ENCODE measurements at regions not wholly inside any gene's neighbourhood (a gene's known extent, or its start where the extent isn't known, plus 50 kb on each side); places are given as distances from the start of the nearest gene placed in this dataset.
A peak's percentile ranks its signal among the peaks of the same experiment; 100 is the strongest.

GRCh38 chr22:23388517-23388890 is 191.6 kb downstream of the IGLL1 start:
- H3K4me2 ChIP-seq: no peak overlapping the region
- TF ChIP-seq Cebpa-rat (IDR thresholded peaks at IDR 0.05): no peak
- no peaks in the 10 kb centered on the region for H4K20me1 ChIP-seq
- peaks cover 76% of the 10 kb centered on the region for H3K4me1 ChIP-seq
- H3K36me3 ChIP-seq: no peaks in the 10 kb centered on the region
- no peak overlapping the region for H3K4me3 ChIP-seq
- H3K9me3 ChIP-seq: no peaks in the 10 kb centered on the region
- no peaks in the 10 kb centered on the region for H3K27me3 ChIP-seq
- H3K27ac ChIP-seq: no peak overlapping the region
- H3K9ac ChIP-seq: no peak overlapping the region

GRCh38 chr22:23387827-23388516 is 192.1 kb downstream of the IGLL1 start:
- Histone ChIP-seq H3K4me3 (no peak overlapping the region), H3K27ac (no peak overlapping the region), H3K9ac (no peak overlapping the region), H4K20me1 (no peaks in the 10 kb centered on the region), H3K27me3 (no peaks in the 10 kb centered on the region), H3K4me1 (peaks cover 76% of the 10 kb centered on the region), H3K36me3 (no peaks in the 10 kb centered on the region), H3K9me3 (no peaks in the 10 kb centered on the region), H3K4me2 (no peak overlapping the region)
- no peak for TF ChIP-seq Cebpa-rat (IDR thresholded peaks at IDR 0.05)

- Histone ChIP-seq H3K27ac (no peak overlapping the region), H3K9ac (no peak overlapping the region), H3K27me3 (no peaks in the 10 kb centered on the region), H4K20me1 (no peaks in the 10 kb centered on the region), H3K4me3 (no peak overlapping the region), H3K36me3 (no peaks in the 10 kb centered on the region), H3K9me3 (no peaks in the 10 kb centered on the region), H3K4me2 (no peak overlapping the region), H3K4me1 (peaks cover 69% of the 10 kb centered on the region)
- TF ChIP-seq Cebpa-rat (IDR thresholded peaks at IDR 0.05): no peak
Measured at GRCh38 chr22:23386822-23387580, 193.1 kb downstream of the IGLL1 start.

GRCh38 chr22:23385678-23386631 is 194.1 kb downstream of the IGLL1 start:
- H3K4me1 ChIP-seq: peaks cover 59% of the 10 kb centered on the region
- no peak overlapping the region for H3K9ac ChIP-seq
- no peaks in the 10 kb centered on the region for H4K20me1 ChIP-seq
- H3K4me3 ChIP-seq: no peak overlapping the region
- no peaks in the 10 kb centered on the region for H3K27me3 ChIP-seq
- H3K9me3 ChIP-seq: no peaks in the 10 kb centered on the region
- no peak for TF ChIP-seq Cebpa-rat (IDR thresholded peaks at IDR 0.05)
- H3K4me2 ChIP-seq: peak overlapping the region; percentile 84
- no peaks in the 10 kb centered on the region for H3K36me3 ChIP-seq
- H3K27ac ChIP-seq: peak overlapping the region; percentile 76; the same call in 1 of the 2 replicates

- Histone ChIP-seq H3K27me3 (no peaks in the 10 kb centered on the region), H3K4me1 (peaks cover 50% of the 10 kb centered on the region), H3K4me2 (peak overlapping the region; percentile 84), H3K36me3 (no peaks in the 10 kb centered on the region), H3K27ac (peak overlapping the region; percentile 76), H3K9me3 (no peaks in the 10 kb centered on the region), H4K20me1 (no peaks in the 10 kb centered on the region), H3K9ac (peak overlapping the region; percentile 53; the same call in 1 of the 2 replicates), H3K4me3 (no peak overlapping the region)
- no peak for TF ChIP-seq Cebpa-rat (IDR thresholded peaks at IDR 0.05)
Measured at GRCh38 chr22:23384923-23385677, 195.0 kb downstream of the IGLL1 start.

DNA sequence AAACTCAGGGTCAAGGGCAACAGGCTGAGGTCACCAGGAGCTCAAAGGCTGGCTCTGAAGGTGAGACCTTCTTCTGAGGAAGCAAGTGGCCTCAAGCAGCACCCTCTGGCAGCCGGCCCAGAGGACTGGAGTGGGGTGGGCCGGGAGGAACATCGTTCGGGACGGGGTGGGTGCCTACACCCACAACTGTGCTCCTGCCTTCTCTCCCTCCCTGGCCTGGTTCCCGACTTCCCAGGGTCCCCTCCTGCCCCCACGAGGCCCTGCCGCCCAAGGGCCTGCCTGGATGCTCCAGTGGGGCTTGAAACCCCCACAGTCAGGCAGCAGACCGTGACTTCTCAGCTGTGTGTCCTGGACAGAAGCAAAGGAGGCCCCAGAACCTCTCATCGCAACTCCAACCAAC is 195.7 kb downstream of the IGLL1 start:
- Histone ChIP-seq H3K36me3 (no peaks in the 10 kb centered on the region), H3K9ac (peak overlapping the region; percentile 53), H3K4me3 (no peak overlapping the region), H3K4me1 (peaks cover 43% of the 10 kb centered on the region), H3K27me3 (no peaks in the 10 kb centered on the region), H3K4me2 (peak overlapping the region; percentile 84), H4K20me1 (no peaks in the 10 kb centered on the region), H3K27ac (peak overlapping the region; percentile 76), H3K9me3 (no peaks in the 10 kb centered on the region)
- TF ChIP-seq Cebpa-rat (IDR thresholded peaks at IDR 0.05): no peak

- no peaks in the 10 kb centered on the region for H3K36me3 ChIP-seq
- no peaks in the 10 kb centered on the region for H4K20me1 ChIP-seq
- H3K9ac ChIP-seq: peak overlapping the region; percentile 53
- peak overlapping the region; percentile 76 for H3K27ac ChIP-seq
- H3K4me1 ChIP-seq: peaks cover 38% of the 10 kb centered on the region
- H3K9me3 ChIP-seq: no peaks in the 10 kb centered on the region
- no peaks in the 10 kb centered on the region for H3K27me3 ChIP-seq
- H3K4me3 ChIP-seq: no peak overlapping the region
- peak overlapping the region; percentile 84 for H3K4me2 ChIP-seq
- TF ChIP-seq Cebpa-rat (IDR thresholded peaks at IDR 0.05): no peak
Measured at GRCh38 chr22:23383491-23384361, 196.4 kb downstream of the IGLL1 start.

- Histone ChIP-seq H3K9me3 (no peaks in the 10 kb centered on the region), H4K20me1 (no peaks in the 10 kb centered on the region), H3K4me2 (no peak overlapping the region), H3K9ac (no peak overlapping the region), H3K4me1 (peaks cover 38% of the 10 kb centered on the region), H3K4me3 (no peak overlapping the region), H3K27ac (no peak overlapping the region), H3K27me3 (no peaks in the 10 kb centered on the region), H3K36me3 (no peaks in the 10 kb centered on the region)
- TF ChIP-seq Cebpa-rat (IDR thresholded peaks at IDR 0.05): no peak
Measured at GRCh38 chr22:23382428-23383218, 197.5 kb downstream of the IGLL1 start.

Measured in BLaER1 (cell line).